Psoas muscle (tissue), 7 donors: ENCODE measurements at regions not wholly inside any gene's neighbourhood (a gene's known extent, or its start where the extent isn't known, plus 50 kb on each side); places are given as distances from the start of the nearest gene placed in this dataset.

ENCODE experiments used
- ATAC-seq, 4 donors: fragments of 200-7000 bp; cut with Tn5 transposase; one replicate each; pipeline ENCODE4 v1.9.1; 2020; ENCODE audit warnings: moderate library complexity in 3 of 4, mild to moderate bottlenecking in 2 of 4
- DNase-seq, 2 donors: peaks; one replicate each; pipeline ENCODE4 v3.0.0-alpha.2; 2020
- H3K27ac ChIP-seq: fragments of 200-600 bp; one replicate; pipeline ENCODE4 v1.8.0; 2022
- H3K27me3 ChIP-seq, 3 donors: fragments of 200-600 bp in 1 of 3; one replicate each; pipeline versions ENCODE4 v1.6.1 to v1.8.0; 2013 to 2022; ENCODE audit warnings: low read length in 2 of 3, mild to moderate bottlenecking in 2 of 3, moderate library complexity in 1 of 3; ENCODE audit not compliant: insufficient read depth in 3 of 3
- H3K36me3 ChIP-seq, 2 donors: fragments of 200-600 bp in 1 of 2; one replicate each; pipeline versions ENCODE4 v1.6.1 to v1.8.0; 2013 to 2022; ENCODE audit warnings: low read depth in 1 of 2, mild to moderate bottlenecking in 1 of 2, moderate library complexity in 1 of 2; ENCODE audit not compliant: insufficient read depth in 1 of 2
- H3K4me1 ChIP-seq: fragments of 200-600 bp; one replicate; pipeline ENCODE4 v1.8.0; 2022
- H3K4me3 ChIP-seq: fragments of 200-600 bp; one replicate; pipeline ENCODE4 v1.8.0; 2022; ENCODE audit warnings: mild to moderate bottlenecking
- H3K9me3 ChIP-seq: fragments of 200-600 bp; one replicate; pipeline ENCODE4 v1.8.0; 2022
- WGBS, 3 donors: extraction: QIAGEN DNeasy Blood & Tissue Kit; methylation state at CpG; one replicate each; pipeline versions ENCODE4 v1.1.6 to v1.1.7; 2013; 5-methylcytosine and 5-hydroxymethylcytosine counted together
- intact Hi-C, 2 donors: fragments of 100-400 bp; cut with DNase I; formaldehyde crosslinking; loops; one replicate each; pipeline versions ENCODE4 v1.11.0 to v1.14.2; 2022
- TF ChIP-seq, protein P1 (sequence below): fragments of 200-600 bp; IDR thresholded peaks from one replicate; pipeline ENCODE4 v1.8.0; 2022; ENCODE audit warnings: antibody characterized with exemption
- donor health status: healthy with polysubstance abuse.
- donor health status: DM: no; HTN: no; CAD: no; lungs with moderate emphysema.
- donor health status: Bipolar disorder and iron deficiency.
- donor health status: healthy.
- donor health status: DM: yes; HTN: yes; CAD: no.
- donor health status: DM: no; HTN: no; CAD: no.
- donor health status: DM: yes; HTN: yes; CAD: no.

DNA sequence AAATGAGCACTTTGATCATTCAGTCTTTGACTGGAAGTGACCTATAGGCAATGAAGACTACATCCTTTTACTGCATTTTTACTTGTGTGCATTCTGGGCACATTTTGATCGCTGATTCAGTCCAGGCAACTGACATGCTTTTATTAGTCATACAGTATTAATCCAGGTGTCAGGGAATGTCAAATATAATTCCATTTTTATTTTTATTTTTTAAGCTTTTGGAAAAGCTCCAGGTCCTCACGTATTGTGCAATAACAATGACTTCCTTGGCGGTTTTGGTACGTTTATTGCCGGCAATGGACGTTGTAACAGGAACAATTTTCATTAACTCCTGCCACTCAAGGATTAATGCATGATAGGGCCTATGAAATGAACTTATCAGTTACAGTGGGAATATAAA, 302.6 kb upstream of the PTBP2 start:
- DNase-seq: no peak
- Histone ChIP-seq H3K36me3 (no peaks in the 10 kb centered on the region), H3K27me3 (no peaks in the 10 kb centered on the region), H3K4me3 (no peak overlapping the region), H3K27ac (no peak overlapping the region), H3K9me3 (no peaks in the 10 kb centered on the region), H3K4me1 (peaks cover 5% of the 10 kb centered on the region)
- TF ChIP-seq, protein P1, sequence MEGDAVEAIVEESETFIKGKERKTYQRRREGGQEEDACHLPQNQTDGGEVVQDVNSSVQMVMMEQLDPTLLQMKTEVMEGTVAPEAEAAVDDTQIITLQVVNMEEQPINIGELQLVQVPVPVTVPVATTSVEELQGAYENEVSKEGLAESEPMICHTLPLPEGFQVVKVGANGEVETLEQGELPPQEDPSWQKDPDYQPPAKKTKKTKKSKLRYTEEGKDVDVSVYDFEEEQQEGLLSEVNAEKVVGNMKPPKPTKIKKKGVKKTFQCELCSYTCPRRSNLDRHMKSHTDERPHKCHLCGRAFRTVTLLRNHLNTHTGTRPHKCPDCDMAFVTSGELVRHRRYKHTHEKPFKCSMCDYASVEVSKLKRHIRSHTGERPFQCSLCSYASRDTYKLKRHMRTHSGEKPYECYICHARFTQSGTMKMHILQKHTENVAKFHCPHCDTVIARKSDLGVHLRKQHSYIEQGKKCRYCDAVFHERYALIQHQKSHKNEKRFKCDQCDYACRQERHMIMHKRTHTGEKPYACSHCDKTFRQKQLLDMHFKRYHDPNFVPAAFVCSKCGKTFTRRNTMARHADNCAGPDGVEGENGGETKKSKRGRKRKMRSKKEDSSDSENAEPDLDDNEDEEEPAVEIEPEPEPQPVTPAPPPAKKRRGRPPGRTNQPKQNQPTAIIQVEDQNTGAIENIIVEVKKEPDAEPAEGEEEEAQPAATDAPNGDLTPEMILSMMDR: no peak
- WGBS, 3 donors: 31 to 57% (median 36%) methylated on average over 6 of the region's 6 CpGs
- no peak for ATAC-seq
- intact Hi-C loops: no loop called here

DNA sequence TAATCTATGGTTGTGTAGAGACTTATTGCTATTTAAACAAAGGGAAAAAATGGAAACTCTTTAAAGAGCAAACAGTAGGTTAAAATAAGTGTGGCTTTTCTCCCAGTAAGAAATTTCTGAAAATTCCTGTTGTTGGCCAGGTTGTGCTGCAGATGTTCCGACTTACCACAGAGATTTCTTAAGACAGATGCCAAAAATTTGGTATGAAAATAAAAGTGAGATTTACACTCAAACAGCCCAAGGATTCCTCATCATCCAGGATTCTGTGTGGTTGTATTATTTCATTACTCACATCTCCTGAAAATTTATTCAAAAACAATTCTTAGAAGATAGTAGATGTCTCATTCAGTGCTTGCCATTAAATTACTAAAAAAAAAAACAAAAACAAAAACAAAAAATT, 296.7 kb upstream of the PTBP2 start:
- no peak for DNase-seq
- H3K27me3 ChIP-seq: no peaks in the 10 kb centered on the region
- no peaks in the 10 kb centered on the region for H3K9me3 ChIP-seq
- ATAC-seq: no peak
- intact Hi-C loops: no loop called here
- H3K4me3 ChIP-seq: no peak overlapping the region
- H3K36me3 ChIP-seq: no peaks in the 10 kb centered on the region
- H3K4me1 ChIP-seq: no peaks in the 10 kb centered on the region
- 29 to 49% (median 49%) methylated on average over 1 of the region's 1 CpG for WGBS, 3 donors
- TF ChIP-seq, protein P1: no peak
- H3K27ac ChIP-seq: no peak overlapping the region

DNA sequence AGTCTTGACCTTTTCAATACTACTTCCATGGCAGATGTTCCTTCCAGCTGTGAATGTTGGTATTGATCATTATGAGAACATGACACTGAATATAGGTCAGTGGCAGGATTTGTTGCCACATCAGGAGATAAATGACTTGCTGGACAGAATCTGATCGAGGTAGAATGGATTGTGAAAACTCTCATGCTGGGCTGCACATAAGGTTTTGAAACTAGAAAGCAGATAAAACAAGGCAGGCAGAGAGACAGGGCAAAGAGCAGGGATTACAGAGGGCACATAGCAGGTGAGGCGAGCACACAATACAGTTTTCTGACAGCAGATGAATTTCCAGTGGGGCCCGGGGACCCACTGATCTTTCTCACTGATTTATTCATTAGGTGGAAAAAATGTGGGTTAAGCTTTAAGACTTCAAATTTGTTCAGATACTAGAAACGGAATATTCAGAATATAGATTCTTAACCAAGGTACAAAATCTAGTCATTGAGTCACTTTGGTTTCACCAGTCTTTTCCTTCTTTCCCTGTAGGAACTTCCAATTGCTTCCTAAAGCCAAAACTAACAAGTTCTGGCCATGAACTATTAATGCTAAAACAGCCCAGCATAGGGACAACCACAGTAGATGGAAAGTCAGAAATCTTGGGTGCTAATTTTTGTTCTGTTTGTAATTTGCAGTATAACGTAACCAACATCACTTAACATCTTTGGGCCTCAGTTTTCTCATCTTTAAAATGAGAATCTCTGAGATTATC, 296.0 kb upstream of the PTBP2 start:
- H3K4me3 ChIP-seq: no peak overlapping the region
- ATAC-seq (no peak), DNase-seq (no peak)
- H3K27me3 ChIP-seq: no peaks in the 10 kb centered on the region
- intact Hi-C loops: no loop called here
- TF ChIP-seq, protein P1: no peak
- H3K9me3 ChIP-seq: no peaks in the 10 kb centered on the region
- 63 to 81% (median 80%) methylated on average over 5 of the region's 5 CpGs for WGBS, 3 donors
- H3K36me3 ChIP-seq: no peaks in the 10 kb centered on the region
- H3K27ac ChIP-seq: no peak overlapping the region
- no peaks in the 10 kb centered on the region for H3K4me1 ChIP-seq

DNA sequence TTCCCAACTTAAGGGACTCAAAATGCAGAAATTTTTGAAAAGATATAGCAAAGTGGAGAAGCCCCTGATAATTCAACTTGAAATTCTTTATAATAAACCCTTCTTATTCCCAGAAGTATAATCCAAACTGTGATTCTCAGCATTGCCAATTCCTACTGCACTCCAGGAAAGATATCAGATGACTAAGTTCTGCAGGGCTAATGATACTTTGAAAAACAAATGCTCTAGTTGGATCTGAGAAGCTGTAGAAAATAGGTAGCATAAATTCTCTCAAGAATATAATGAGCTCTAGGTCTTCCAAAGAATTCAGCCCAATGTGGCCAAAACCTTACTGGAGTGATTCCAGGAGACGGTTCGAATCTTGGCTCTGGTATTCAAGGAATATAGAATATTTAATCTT, 294.0 kb upstream of the PTBP2 start:
- H3K9me3 ChIP-seq: no peaks in the 10 kb centered on the region
- no peak overlapping the region for H3K4me3 ChIP-seq
- no peak overlapping the region for H3K27ac ChIP-seq
- TF ChIP-seq, protein P1: no peak
- 28 to 38% (median 28%) methylated on average over 2 of the region's 2 CpGs for WGBS, 3 donors
- ATAC-seq: no peak
- intact Hi-C loops: no loop called here
- H3K4me1 ChIP-seq: no peaks in the 10 kb centered on the region
- no peaks in the 10 kb centered on the region for H3K36me3 ChIP-seq
- H3K27me3 ChIP-seq: no peaks in the 10 kb centered on the region
- no peak for DNase-seq

DNA sequence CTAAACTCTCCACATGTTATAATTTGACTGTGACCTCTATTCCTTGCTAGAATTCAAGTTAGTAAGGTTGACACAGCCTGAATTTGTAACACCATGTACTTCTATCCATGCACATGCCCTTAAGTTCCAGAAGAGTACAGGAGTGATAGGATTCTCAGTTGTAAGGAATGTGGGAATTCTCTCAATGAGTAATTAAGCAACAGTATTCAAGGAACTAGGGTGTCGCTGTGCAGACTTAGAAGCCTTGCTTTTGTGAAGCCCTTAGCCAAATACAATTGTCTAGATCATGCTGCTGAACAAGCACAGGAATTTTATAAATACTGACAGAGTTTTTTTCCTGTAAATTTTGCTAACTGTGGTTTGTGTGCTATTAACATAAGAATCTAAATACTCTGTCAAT, 276.3 kb upstream of the PTBP2 start:
- ATAC-seq (no peak), DNase-seq (no peak)
- TF ChIP-seq, protein P1: no peak
- intact Hi-C loops: no loop called here
- no peaks in the 10 kb centered on the region for H3K36me3 ChIP-seq
- no peak overlapping the region for H3K4me3 ChIP-seq
- no peaks in the 10 kb centered on the region for H3K4me1 ChIP-seq
- no peak overlapping the region for H3K27ac ChIP-seq
- H3K27me3 ChIP-seq: no peaks in the 10 kb centered on the region
- WGBS, 3 donors: 83 to 94% (median 92%) methylated on average over 1 of the region's 1 CpG
- no peaks in the 10 kb centered on the region for H3K9me3 ChIP-seq
